GM21526 (cell line): ENCODE measurements at regions not wholly inside any gene's neighbourhood (a gene's known extent, or its start where the extent isn't known, plus 50 kb on each side); places are given as distances from the start of the nearest gene placed in this dataset.
"Not testable (repeated sequence)": the region's sequence is repeated elsewhere in the genome, so short reads cannot be mapped to it uniquely, and the experiment has no call there.

Experiments used
- ATAC-seq: cut with Tn5 transposase; IDR thresholded peaks from one replicate; pipeline ENCODE4 v1.9.1; 2021; ENCODE audit warnings: moderate library complexity; ENCODE audit not compliant: unreplicated experiment, low FRiP score

DNA sequence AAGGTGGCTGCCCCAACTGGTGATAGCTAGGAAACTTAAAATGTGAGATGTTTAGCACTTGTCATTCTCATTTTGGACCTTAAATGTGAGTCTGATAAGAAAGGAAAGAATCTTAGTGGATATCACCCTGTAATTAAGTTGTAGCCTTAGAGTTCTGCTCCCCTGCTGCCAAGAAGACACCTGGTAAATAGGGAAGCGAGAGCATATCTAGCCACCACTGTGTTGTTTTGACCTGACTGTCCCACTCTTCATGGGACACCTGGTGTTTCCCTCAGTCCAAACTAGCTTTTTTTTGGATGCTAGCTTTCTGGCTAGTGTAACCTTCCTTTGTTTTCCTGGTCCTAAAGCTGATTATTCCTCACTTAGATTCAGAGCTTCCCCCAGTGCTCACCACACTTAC is 357.6 kb downstream of the RAD51AP2 start:
- ATAC-seq = peak; percentile 84

DNA sequence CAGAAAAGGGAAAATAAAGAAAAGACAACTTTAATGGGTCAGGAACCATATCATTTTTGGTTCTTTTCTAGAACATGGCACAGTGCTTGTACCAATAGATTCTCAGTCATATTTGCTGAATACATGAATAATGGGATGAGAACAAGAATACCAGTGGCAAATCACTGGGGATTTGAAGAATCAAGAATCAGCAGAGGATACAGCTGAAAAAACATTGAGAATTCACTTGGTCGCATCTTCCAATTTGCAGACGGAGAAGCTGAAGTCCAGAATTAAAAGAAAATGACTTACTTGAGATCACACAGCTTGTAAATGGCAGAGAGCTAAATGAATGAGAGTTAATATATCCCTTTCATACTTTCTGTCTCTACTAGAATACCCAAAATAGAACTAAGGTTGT is 362.2 kb downstream of the RAD51AP2 start:
- no peak for ATAC-seq

DNA sequence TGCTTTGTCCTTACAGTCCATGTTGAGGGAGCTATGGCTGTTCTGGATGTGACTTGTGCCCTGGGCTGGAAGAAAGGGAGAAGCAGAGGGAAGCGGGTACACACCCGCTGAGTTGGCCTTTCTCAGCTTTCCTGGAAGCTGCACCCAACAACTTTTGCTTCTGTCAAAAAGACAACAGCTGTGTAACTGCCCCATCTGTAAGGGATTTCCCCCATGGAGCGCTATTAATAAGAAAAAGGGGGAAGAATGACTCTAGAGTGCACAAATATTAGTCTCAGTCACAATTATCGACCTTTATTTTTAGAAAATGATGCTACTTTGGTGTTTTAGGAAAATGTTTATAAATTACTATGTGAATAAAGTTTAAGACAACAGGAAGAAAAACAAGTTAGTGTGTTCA is 368.3 kb downstream of the RAD51AP2 start:
- ATAC-seq = no peak

DNA sequence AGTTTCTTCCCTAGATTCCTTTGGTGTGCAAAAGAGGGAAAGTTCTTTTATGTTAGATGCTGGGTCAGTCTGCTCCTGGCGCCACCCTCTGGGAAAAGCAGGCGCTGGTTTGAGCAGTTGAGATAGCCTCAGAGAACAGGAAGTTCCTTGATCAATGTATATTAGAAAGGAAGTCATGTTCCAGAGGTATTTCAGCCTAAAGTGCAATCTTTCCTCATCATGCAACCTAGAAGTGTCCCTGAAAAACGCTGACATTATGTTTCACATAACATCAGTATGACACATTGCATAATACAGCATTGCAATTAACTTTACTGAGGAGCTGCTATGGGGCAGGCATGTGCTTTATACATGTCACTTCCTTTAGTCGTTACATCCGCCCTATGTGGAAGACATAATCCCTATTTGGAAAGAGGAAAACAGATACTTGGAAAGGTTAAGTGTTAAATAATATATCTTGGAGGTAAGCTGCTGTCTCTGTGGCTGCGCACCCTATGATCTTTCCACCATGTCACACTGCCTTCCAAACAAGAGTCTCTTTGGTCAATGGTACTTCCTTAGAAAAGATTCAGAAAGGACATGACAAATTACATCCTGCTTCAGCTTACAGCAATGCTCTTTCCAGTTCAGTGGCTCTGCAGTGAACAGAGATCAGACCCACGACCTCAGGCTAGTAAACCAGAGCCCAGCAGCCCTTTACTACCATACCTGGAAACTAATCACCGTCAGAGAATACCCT is 369.7 kb downstream of the RAD51AP2 start:
- ATAC-seq = peak; percentile 57

DNA sequence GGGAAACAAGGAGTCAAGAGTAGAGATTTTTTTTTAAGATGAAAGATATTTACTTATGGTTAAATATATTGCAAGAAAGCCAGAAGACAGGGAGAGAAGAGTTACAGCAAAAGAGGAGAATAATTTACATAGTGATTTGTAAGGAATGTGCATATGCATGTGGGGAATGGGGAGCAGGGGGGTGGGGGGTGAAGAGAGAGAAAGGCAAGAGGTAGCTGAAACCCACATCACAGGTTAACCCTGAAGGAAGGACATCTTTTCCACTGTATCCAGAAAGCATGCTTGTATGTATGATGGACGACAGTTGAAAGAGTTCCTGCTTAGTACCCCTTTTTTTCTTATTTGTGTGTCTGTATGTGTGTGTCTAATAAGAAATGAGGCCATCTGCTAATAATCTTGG is 371.9 kb downstream of the RAD51AP2 start:
- no peak for ATAC-seq

DNA sequence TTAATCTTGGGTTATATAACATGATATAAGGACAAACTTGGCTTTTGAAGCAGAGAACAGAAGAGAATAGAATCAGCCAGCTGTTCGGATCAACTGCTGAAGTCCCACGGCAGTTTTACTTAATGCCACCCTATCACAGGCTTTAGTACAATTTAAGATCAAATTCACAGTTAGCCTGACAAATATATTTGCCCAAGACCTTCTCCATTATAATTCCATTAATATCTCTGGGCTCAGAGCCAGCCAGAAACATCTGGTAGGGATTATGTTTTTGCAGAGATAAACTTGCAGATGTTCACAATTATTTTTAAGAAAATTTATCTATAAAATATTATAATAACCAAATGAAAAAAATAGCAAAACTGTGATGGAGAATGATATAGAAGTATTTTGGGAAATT is 381.4 kb downstream of the RAD51AP2 start:
- ATAC-seq = no peak

DNA sequence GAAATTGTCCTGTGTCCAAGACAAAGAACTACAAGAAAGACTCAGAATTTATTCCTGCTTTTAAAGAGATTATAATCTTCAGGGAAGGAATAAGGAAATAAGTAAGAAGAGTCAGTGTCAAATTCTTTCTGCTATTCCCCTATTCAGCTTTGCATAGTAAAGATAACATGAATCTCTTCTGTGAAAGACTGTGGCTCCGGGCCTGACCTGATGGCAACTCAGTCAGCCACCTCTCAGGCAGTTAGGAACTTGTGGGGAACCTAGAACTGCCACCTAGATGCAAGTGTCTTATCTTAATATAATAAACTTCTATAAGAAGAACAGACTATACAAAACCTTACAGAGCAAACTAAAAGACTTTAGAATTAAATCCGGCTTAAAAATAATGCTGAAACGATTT is 382.0 kb downstream of the RAD51AP2 start:
- ATAC-seq = no peak

DNA sequence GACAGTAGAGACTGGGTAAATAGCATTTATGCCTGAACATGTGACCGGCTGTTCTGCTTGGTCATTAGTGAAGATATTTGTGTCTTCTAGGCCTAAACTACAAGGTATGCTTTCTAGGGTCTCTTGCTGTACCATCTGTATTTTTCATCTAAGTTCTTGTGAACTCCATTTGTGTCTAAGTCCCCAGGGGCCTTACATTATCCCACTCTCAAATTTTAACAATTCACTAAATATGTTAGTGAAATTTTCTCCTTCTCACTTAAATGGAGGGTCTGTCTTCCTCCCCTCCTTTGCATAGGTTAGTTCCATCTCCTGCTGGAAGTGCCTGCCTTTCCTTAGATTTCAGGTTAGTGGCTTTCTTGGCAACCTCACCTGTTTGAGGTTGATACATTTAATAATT is 382.6 kb downstream of the RAD51AP2 start:
- ATAC-seq = no peak

DNA sequence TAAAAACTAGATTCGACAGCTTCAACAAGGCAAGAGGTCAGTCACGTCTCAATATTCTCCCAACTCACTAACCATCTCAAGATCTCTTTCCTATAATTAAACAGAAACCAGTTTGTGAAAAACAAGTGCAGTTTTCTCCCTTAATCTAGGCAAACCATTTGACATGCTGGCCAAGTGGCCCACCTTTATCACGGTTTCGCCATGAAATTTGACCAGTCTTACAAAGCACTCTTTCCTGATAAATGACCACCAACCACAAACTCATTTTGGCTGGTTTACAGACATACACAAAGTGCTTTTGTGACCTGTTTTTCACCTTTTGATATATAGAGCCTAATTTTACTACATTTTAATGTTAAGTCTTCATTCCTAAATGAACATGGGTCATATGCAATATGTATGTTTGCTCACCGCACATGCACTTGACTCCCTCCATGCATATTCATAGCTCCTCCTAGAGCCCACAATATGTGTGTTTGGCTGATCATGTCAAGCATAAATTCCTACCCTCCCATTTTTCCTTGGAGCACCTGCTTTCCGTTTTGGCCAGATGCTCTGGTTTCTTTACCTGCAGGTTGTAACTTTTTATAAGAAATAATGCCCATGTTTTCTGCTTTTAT is 385.1 kb downstream of the RAD51AP2 start:
- no peak for ATAC-seq

DNA sequence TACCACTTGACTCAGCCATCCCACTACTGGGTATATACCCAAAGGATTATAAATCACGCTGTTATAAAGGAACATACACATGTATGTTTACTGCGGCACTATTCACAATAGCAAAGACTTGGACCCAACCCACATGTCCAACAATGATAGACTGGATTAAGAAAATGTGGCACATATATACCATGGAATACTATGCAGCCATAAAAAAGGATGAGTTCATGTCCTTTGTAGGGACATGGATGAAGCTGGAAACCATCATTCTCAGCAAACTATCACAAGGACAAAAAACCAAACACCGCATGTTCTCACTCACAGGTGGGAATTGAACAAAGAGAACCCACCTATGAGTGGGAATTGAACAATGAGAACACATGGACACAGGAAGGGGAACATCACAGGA is 387.6 kb downstream of the RAD51AP2 start:
- ATAC-seq = not testable (repeated sequence)

DNA sequence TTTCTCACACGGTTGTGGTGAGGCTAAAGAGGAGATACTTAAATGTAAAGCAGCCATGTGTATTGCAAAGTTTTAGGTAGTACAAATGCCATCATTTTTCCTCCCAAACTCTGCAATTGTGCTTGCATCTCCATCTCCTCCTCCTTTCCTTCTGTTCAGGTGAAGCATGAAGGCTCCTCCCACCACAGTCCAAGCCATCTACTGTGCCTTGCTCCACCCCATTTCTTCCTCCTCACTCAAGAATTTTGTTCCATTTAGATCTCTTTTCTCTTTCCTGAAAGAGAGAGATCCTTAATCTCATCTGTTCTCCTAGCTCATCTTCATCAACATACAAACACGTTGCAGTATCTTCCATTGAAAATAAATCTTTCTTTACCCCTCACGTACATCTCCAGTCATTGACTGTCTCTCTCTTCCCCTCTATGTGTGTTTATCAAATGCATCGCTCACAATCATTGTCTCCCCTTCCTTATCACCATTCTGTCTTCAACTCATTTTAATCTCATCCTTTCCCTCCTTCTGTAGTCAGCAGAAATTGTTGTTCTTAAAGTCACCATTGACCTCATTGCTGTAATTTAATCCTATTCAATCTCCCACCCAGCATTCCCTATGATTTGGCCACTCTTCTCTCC is 392.1 kb downstream of the RAD51AP2 start:
- no peak for ATAC-seq

DNA sequence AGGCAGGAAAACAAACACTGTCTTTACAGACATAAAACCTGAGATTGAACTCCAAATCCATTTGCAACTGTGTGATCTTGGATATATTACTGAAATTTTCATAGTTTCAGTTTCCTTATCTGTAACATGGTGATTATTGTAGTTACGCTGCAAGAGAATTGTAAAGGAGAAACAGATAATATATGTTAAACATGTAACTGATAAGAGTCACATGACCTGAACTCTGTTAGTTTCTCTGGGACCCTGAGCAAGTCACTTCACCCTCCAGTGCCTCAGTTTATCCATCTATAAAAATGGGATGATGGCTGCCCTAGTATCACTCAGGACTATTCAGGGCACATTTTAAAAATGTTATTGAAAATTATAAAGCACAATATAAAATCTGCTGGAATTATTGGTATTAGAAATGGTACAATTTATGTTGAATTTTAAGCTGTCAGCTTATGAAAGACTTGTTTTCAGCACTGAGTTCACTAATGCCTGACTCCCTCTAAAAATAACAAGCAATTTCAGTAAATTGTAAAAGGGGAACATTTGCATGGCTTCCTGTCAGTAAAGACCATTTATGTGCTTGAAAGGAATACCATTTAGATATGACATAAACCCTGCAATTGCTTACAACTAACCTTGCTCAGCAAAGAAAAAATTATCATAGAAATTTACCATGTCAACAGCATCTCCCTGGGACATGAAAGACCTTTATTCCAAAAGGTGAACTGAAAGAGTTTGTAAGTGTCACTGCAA is 393.5 kb downstream of the RAD51AP2 start:
- no peak for ATAC-seq

DNA sequence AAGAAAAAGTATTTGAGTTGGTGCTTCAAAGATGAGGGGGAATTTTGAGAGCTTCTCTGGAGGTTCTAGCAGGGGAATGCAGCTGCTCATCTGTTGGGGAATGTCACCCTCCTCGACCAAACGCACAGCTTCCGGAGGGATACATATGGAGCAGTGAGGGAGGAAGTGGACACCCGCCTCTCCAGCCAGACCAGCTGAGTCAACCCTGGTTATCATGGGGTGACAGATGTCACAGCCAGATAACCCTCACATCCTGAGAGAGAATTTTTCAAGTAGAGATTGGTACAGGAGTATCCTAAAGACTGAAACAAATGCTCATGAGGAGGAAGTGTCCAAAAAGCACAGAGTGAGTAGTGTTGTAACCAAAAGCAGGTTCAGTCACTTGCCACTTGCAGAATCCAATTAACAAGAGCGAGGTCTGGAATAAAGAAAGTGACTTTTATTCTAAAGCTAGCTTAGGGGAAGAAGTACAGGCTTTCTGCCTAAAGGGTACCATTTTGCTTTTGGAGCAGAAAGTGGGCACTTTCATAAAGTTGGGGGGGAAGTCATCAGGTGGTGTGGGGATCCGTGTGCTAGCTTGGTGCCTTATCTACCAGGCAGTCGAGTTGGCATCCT is 395.2 kb downstream of the RAD51AP2 start:
- no peak for ATAC-seq

DNA sequence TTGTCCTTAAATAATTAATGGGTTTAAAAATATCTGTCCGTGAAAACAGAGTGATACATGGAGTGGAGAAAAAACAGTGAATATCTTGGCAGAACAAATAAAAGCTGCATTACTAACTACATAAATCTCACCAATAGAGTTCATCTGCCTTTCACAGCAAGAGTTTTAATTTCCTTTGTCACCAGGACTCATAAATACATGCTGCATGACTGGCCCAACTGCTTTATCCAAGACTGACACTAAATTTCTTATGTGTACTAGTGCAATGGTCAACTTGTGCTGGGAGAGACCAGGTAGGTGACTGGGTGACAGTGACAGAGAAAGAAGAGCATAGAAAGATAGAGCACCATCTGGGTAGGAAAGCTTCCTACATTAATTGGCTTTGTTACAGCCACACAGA is 402.8 kb downstream of the RAD51AP2 start:
- ATAC-seq = no peak

DNA sequence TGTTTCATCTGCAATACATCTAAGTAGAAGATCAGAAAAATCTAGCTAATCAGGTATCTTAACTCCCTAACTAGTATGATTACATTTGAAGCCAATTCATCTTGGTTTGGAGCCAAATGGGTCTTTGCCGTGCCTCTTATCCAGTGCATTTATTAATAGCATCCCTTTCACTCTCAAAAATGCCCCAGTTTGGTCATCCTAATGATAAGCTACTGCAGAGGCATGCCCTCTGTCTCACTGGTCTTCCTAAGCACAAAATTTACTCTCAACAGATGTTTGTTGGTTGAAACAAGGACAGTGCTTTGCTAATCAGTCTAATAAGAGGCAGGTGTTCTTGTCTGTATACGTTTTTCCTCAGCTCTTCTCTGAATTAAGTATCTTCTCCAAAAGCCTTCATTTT is 403.2 kb downstream of the RAD51AP2 start:
- no peak for ATAC-seq

DNA sequence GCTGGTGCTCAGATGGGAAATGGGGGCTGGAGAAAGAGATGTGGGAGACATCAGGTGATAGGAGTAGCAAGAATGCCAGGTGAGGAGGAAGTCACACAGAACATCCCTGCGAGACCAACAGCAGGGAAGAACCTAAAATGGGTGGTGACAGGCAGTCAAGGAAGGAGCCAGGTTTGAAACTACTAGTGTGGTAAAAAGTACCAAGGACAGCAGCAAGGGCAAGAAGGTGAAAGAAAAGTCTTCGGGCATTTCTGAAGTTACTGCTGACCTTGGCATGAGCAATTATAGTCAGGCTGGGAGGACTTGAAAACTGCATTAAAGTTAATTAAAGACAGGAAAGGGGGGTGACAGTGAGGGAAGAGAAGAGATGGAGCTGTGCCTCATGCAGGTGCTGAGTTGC is 410.4 kb downstream of the RAD51AP2 start:
- no peak for ATAC-seq

DNA sequence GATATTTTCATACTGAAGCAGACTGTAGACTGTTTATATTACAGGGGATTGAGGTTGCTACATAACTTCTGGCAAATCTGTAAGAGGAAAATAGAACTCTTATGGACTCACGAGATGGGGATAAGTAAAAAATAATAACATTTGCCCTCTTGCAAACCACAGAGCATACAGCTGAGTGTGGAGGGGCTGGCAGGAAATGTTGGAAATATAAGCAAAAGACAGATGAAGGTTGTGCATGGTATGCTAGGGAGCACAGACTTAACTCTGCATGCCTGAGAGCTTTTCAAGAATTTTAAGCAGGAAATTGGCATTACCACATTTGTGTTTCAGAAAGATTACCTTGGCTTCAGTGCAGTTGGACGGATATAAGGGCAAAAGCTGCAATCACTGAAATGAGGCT is 411.1 kb downstream of the RAD51AP2 start:
- no peak for ATAC-seq

DNA sequence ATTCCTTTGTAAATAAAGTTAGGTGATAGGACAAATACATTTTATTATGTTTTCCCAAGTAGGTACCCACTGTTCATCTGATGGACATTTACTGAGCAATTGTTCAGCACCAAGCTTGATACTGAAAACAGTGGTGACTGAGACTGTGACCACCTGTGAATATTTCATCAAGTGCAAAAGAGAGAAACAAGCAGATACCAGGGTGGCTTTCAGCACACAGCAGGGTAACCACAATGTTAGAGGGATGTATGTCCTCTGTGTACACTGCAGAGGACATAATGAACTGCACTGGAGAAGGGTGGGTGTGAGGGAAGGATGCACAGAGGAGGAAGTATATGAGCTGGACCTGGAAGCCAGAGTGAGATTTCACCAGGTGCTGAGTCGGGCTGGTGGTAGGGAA is 411.8 kb downstream of the RAD51AP2 start:
- no peak for ATAC-seq

DNA sequence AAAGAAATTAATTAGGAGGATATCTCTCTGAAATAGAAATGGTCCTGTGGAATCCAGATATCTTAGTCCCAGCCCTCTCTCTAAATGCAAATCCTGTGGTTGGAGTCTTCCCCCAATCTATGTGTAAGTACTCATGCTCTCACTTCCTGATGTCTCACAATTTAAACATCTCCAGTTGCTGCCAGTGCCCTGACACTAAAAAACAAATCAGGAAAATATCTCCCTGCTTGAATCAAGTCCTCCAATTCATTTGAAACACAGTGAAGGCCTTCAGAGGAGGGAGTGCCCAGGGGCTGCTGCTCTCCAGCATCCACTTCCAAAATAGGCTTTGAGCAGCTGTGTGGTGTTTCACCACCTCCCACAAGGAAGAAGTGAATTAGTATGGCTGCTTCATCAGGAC is 413.8 kb downstream of the RAD51AP2 start:
- ATAC-seq = peak; percentile 80

DNA sequence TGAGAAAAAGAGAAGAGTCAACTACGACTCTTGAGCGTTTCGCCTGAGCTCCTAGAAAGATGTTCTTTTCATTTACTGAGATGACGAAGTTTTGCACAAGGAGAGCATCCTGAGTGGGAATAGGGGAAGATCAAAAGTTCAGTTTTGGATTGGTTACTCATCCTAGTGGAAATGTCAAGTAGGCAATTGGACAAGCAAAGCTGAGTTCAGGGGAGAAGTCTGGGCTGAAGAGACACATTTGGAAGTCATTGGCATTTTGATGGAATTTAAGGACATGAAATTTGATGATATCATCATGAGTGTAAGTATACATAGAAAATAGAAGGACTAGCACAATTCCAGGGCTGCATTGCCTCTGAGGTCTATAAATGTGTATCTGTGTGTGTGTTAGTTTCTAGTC is 416.6 kb downstream of the RAD51AP2 start:
- ATAC-seq = no peak

DNA sequence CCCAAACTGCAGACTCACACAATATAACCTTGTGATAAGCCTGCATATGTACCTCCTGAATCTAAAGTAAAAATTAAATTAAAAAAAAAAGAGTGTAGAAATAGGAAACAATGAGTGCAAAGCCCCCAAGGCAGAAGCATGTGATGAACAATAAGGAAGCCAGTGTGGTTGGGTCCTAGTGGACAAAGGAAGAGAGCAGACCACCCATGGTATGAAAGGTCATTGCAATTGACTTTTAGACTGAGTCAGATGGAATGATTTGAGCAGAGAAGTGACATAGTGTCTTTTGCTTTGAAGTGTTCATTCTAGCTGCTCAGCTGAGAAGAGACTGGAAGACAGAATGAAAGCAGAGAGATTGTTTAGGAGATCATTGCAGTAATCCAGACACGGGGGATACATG is 417.1 kb downstream of the RAD51AP2 start:
- ATAC-seq = no peak
